Upper lobe of left lung (tissue), 4 donors: ENCODE measurements at regions not wholly inside any gene's neighbourhood (a gene's known extent, or its start where the extent isn't known, plus 50 kb on each side); places are given as distances from the start of the nearest gene placed in this dataset.

Source experiments
- EP300 ChIP-seq, 4 donors: sonication (generic); formaldehyde crosslinking; IDR thresholded peaks; one replicate each; pipeline ENCODE4 v1.5.1; 2017; ENCODE audit warnings: antibody characterized with exemption in 4 of 4, control low read depth in 2 of 4
- POLR2A ChIP-seq, 4 donors: fragments of 450-650 bp; IDR thresholded peaks; one replicate each; pipeline ENCODE4 v1.5.1; 2016 to 2017; ENCODE audit warnings: antibody characterized with exemption in 4 of 4, mild to moderate bottlenecking in 2 of 4
- POLR2AphosphoS5 ChIP-seq, 2 donors: sonication (generic); formaldehyde crosslinking; IDR thresholded peaks; one replicate each; pipeline ENCODE4 v1.5.1; 2017; ENCODE audit warnings: antibody characterized with exemption in 2 of 2
- TF ChIP-seq, protein P1 (sequence below), 6 experiments: fragments of 450-650 bp in 4 of 6; fragments of 200-600 bp in 2 of 6; sonication (generic) in 2 of 6; IDR thresholded peaks; one replicate each; pipeline ENCODE4 v1.5.1; 2016 to 2019; ENCODE audit warnings: antibody characterized with exemption in 6 of 6

- TF ChIP-seq POLR2AphosphoS5 (IDR thresholded peaks at IDR 0.05), result no peak
- TF ChIP-seq, protein P1, sequence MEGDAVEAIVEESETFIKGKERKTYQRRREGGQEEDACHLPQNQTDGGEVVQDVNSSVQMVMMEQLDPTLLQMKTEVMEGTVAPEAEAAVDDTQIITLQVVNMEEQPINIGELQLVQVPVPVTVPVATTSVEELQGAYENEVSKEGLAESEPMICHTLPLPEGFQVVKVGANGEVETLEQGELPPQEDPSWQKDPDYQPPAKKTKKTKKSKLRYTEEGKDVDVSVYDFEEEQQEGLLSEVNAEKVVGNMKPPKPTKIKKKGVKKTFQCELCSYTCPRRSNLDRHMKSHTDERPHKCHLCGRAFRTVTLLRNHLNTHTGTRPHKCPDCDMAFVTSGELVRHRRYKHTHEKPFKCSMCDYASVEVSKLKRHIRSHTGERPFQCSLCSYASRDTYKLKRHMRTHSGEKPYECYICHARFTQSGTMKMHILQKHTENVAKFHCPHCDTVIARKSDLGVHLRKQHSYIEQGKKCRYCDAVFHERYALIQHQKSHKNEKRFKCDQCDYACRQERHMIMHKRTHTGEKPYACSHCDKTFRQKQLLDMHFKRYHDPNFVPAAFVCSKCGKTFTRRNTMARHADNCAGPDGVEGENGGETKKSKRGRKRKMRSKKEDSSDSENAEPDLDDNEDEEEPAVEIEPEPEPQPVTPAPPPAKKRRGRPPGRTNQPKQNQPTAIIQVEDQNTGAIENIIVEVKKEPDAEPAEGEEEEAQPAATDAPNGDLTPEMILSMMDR (IDR thresholded peaks at IDR 0.05), result no peak
- TF ChIP-seq EP300 (IDR thresholded peaks at IDR 0.05), result no peak
- no peak for TF ChIP-seq POLR2A (IDR thresholded peaks at IDR 0.05)
These were observed 403.4 kb downstream of the GJA1 start for GRCh38 chr6:121838842-121839241.
